ENCODE measurements at regions not wholly inside any gene's neighbourhood (a gene's known extent, or its start where the extent isn't known, plus 50 kb on each side); places are given as distances from the start of the nearest gene placed in this dataset.

- no peak for DNase-seq (ENCODE audit: low spot score)
- Histone ChIP-seq H3K27ac (ENCODE audit: low read depth, low read length, poor library complexity, severe bottlenecking) (no peak overlapping the region), H3K9me2 (ENCODE audit: insufficient read depth, low read length) (no peaks in the 10 kb centered on the region), H3K36me3 (ENCODE audit: insufficient read depth, low read length) (no peaks in the 10 kb centered on the region), H4K20me1 (ENCODE audit: insufficient read depth, low read length) (no peaks in the 10 kb centered on the region), H2AFZ (ENCODE audit: low read length) (no peak overlapping the region), H3K4me3 (ENCODE audit: low read depth, low read length, poor library complexity, severe bottlenecking) (no peak overlapping the region), H3K4me2 (ENCODE audit: low read length) (no peak overlapping the region), H3K4me1 (ENCODE audit: insufficient read depth, low read length, poor library complexity, severe bottlenecking) (no peaks in the 10 kb centered on the region), H3K79me2 (ENCODE audit: insufficient read depth, low read depth, low read length) (no peaks in the 10 kb centered on the region), H3K9me3 (ENCODE audit: low read length) (no peaks in the 10 kb centered on the region)
- CTCF ChIA-PET (ENCODE audit: unreplicated experiment): no interaction called here
- no TSS peak for BruUV-seq (replicated peaks)
- TF ChIP-seq EZH2phosphoT487 (IDR thresholded peaks at IDR 0.05; ENCODE audit: borderline replicate concordance, low read depth, low read length): no peak
- TF ChIP-seq, protein P1, sequence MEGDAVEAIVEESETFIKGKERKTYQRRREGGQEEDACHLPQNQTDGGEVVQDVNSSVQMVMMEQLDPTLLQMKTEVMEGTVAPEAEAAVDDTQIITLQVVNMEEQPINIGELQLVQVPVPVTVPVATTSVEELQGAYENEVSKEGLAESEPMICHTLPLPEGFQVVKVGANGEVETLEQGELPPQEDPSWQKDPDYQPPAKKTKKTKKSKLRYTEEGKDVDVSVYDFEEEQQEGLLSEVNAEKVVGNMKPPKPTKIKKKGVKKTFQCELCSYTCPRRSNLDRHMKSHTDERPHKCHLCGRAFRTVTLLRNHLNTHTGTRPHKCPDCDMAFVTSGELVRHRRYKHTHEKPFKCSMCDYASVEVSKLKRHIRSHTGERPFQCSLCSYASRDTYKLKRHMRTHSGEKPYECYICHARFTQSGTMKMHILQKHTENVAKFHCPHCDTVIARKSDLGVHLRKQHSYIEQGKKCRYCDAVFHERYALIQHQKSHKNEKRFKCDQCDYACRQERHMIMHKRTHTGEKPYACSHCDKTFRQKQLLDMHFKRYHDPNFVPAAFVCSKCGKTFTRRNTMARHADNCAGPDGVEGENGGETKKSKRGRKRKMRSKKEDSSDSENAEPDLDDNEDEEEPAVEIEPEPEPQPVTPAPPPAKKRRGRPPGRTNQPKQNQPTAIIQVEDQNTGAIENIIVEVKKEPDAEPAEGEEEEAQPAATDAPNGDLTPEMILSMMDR (conservative IDR thresholded peaks at IDR 0.05; ENCODE audit: low read length): no peak
- intact Hi-C loops (cut with micrococcal nuclease; ENCODE audit: unreplicated experiment): no loop called here
- POLR2A ChIA-PET: interaction anchor here (1.3 kb wide), 1 partner anchor 11 kb away, joined by 3 read pairs; no protein-coding TSS in a partner anchor
Measured at GRCh38 chrX:113973706-113974105, 610.2 kb upstream of the HTR2C start.

DNA sequence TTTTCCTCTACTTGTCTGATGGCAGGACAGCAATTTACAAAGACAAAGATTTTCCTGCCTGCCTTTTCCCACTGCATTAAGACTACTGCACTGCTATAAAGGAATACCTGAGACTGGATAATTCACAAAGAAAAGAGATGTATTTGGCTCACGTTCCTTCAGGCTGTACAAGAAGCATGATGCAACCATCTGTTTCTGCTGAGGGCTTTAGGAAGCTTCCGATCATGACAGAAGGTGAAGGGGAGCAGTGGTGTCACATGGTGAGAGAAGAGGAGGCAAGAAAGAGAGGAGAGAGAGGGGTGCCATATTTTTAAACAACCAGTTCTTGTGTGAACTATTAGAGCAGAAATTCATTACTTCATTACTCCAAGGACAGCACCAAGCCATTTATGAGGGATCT is 617.1 kb upstream of the HTR2C start:
- Histone ChIP-seq H3K4me1 (ENCODE audit: insufficient read depth, low read length, poor library complexity, severe bottlenecking) (peaks cover 5% of the 10 kb centered on the region), H3K9me2 (ENCODE audit: insufficient read depth, low read length) (no peaks in the 10 kb centered on the region), H3K27ac (ENCODE audit: low read depth, low read length, poor library complexity, severe bottlenecking) (no peak overlapping the region), H3K79me2 (ENCODE audit: insufficient read depth, low read depth, low read length) (no peaks in the 10 kb centered on the region), H2AFZ (ENCODE audit: low read length) (no peak overlapping the region), H4K20me1 (ENCODE audit: insufficient read depth, low read length) (no peaks in the 10 kb centered on the region), H3K9me3 (ENCODE audit: low read length) (no peaks in the 10 kb centered on the region), H3K4me2 (ENCODE audit: low read length) (no peak overlapping the region), H3K36me3 (ENCODE audit: insufficient read depth, low read length) (no peaks in the 10 kb centered on the region), H3K4me3 (ENCODE audit: low read depth, low read length, poor library complexity, severe bottlenecking) (no peak overlapping the region)
- no TSS peak for BruUV-seq (replicated peaks)
- ChIA-PET POLR2A (no interaction called here), CTCF (ENCODE audit: unreplicated experiment) (no interaction called here)
- DNase-seq (ENCODE audit: low spot score): no peak
- intact Hi-C loops (cut with micrococcal nuclease; ENCODE audit: unreplicated experiment): no loop called here
- TF ChIP-seq EZH2phosphoT487 (IDR thresholded peaks at IDR 0.05; ENCODE audit: borderline replicate concordance, low read depth, low read length): no peak
- TF ChIP-seq, protein P1 (conservative IDR thresholded peaks at IDR 0.05; ENCODE audit: low read length): no peak

DNA sequence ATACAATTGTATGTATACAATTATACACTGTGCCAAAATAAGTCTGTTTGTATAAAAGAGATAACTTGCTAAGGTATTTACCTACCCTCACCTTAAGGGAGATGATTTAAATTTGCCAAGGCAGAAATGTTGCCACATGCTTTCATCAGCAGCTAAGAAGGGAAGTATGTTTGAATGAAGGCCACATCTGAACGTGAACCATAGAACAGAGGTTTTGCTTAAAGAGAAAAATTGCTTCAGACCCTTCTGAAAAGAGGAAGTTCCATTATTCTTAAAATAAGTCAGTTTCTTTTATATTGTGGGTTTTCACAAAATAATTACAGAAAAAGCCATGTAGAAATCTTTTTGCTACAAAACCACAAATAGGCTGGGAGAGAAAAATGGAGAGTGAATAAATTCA is 621.5 kb upstream of the HTR2C start:
- H4K20me1 ChIP-seq (ENCODE audit: insufficient read depth, low read length): no peaks in the 10 kb centered on the region
- H3K27ac ChIP-seq (ENCODE audit: low read depth, low read length, poor library complexity, severe bottlenecking): peak overlapping the region; percentile 35
- H3K36me3 ChIP-seq (ENCODE audit: insufficient read depth, low read length): no peaks in the 10 kb centered on the region
- H2AFZ ChIP-seq (ENCODE audit: low read length): no peak overlapping the region; the same call in 1 of the 2 replicates
- H3K4me3 ChIP-seq (ENCODE audit: low read depth, low read length, poor library complexity, severe bottlenecking): no peak overlapping the region
- peaks cover 5% of the 10 kb centered on the region for H3K4me1 ChIP-seq (ENCODE audit: insufficient read depth, low read length, poor library complexity, severe bottlenecking)
- no peaks in the 10 kb centered on the region for H3K9me2 ChIP-seq (ENCODE audit: insufficient read depth, low read length)
- no peaks in the 10 kb centered on the region for H3K9me3 ChIP-seq (ENCODE audit: low read length)
- ChIA-PET CTCF (ENCODE audit: unreplicated experiment) (no interaction called here), POLR2A (interaction anchor here (0.9 kb wide), 1 partner anchor 11 kb away, joined by 3 read pairs; no protein-coding TSS in a partner anchor)
- no TSS peak for BruUV-seq (replicated peaks)
- DNase-seq (ENCODE audit: low spot score): peak; percentile 30
- intact Hi-C loops (cut with micrococcal nuclease; ENCODE audit: unreplicated experiment): no loop called here
- peak overlapping the region; percentile 23; the same call in 1 of the 2 replicates for H3K4me2 ChIP-seq (ENCODE audit: low read length)
- H3K79me2 ChIP-seq (ENCODE audit: insufficient read depth, low read depth, low read length): no peaks in the 10 kb centered on the region
- TF ChIP-seq, protein P1 (conservative IDR thresholded peaks at IDR 0.05; ENCODE audit: low read length): no peak
- no peak for TF ChIP-seq EZH2phosphoT487 (IDR thresholded peaks at IDR 0.05; ENCODE audit: borderline replicate concordance, low read depth, low read length)

Data from OCI-LY7 (cell line).